GM12878 (cell line): ENCODE measurements at regions not wholly inside any gene's neighbourhood (a gene's known extent, or its start where the extent isn't known, plus 50 kb on each side); places are given as distances from the start of the nearest gene placed in this dataset.

Experiments
- ATAC-seq: fragments of 200-7000 bp; cut with Tn5 transposase; 3 replicates; pipeline ENCODE4 v1.9.1; 2020; ENCODE audit warnings: mild to moderate bottlenecking, moderate library complexity
- BruUV-seq: library from RNA; stranded (reverse); fragments of 400-500 nt; replicated peaks from 2 replicates; lab custom pipeline; 2021; lab: Mats Ljungman, UMichigan
- CTCF ChIA-PET: fragments of 300-600 bp; sonication (Branson Sonifier 250); formaldehyde crosslinking; extraction: SDS; loops from one replicate; lab custom pipeline; 2021; ENCODE audit warnings: inconsistent platforms; lab: Yijun Ruan, JAX
- POLR2A ChIA-PET: fragments of 350-600 bp; formaldehyde crosslinking; extraction: SDS; loops from one replicate; lab custom pipeline; 2021; ENCODE audit warnings: inconsistent platforms; lab: Charles Lee
- RAD21 ChIA-PET: fragments of 300-600 bp; sonication (Branson Sonifier 250); formaldehyde crosslinking; loops from one replicate; lab custom pipeline; 2023; ENCODE audit warnings: antibody characterized with exemption; ENCODE audit not compliant: unreplicated experiment; lab: Charles Lee
- SMC1A ChIA-PET: fragments of 300-600 bp; sonication (Branson Sonifier 250); formaldehyde crosslinking; loops from one replicate; lab custom pipeline; 2023; ENCODE audit not compliant: unreplicated experiment, uncharacterized antibody; lab: Charles Lee
- DNase-seq: peaks from one replicate; pipeline ENCODE4 v3.0.0-alpha.2; 2011; ENCODE audit warnings: low read depth, low spot score
- FAIRE-seq: peaks from 3 replicates; lab custom pipeline; 2011; peaks lifted over from hg19 to GRCh38; lab: Jason Lieb, UNC
- H2AFZ ChIP-seq: 2 replicates; pipeline ENCODE4 v1.6.0; 2011; ENCODE audit warnings: low read depth, low read length, control low read depth; ENCODE audit not compliant: control insufficient read depth
- H3K27ac ChIP-seq: 2 replicates; pipeline ENCODE4 v1.5.1; 2011; ENCODE audit warnings: control low read depth; ENCODE audit not compliant: control insufficient read depth, insufficient read depth
- H3K27me3 ChIP-seq, 2 experiments: replicated peaks in 1 of 2; 2 replicates each; pipeline versions ENCODE4 v1.6.0 to v1.6.1; 2011; ENCODE audit warnings: low read length in 1 of 2; ENCODE audit not compliant: control insufficient read depth in 2 of 2, insufficient read depth in 2 of 2
- H3K36me3 ChIP-seq, 2 experiments: 2 replicates each; pipeline ENCODE4 v1.5.1; 2011; ENCODE audit warnings: low read length in 1 of 2; ENCODE audit not compliant: control insufficient read depth in 2 of 2, insufficient read depth in 2 of 2
- H3K4me1 ChIP-seq: 2 replicates; pipeline ENCODE4 v1.6.1; 2011; ENCODE audit warnings: mild to moderate bottlenecking, low read length, moderate library complexity, mixed read lengths; ENCODE audit not compliant: control insufficient read depth, insufficient read depth
- H3K4me2 ChIP-seq: 2 replicates; pipeline ENCODE4 v1.6.0; 2011; ENCODE audit warnings: control low read depth; ENCODE audit not compliant: control insufficient read depth, insufficient read depth
- H3K4me3 ChIP-seq: fragments of 200-600 bp; sonication (generic); 2 replicates; pipeline ENCODE4 v1.5.1; 2016
- H3K79me2 ChIP-seq: 2 replicates; pipeline ENCODE4 v1.6.0; 2011; ENCODE audit warnings: low read length; ENCODE audit not compliant: control insufficient read depth, insufficient read depth
- H3K9ac ChIP-seq: 2 replicates; pipeline ENCODE4 v1.8.0; 2011; ENCODE audit warnings: low read length, control low read depth, mixed read lengths; ENCODE audit not compliant: control insufficient read depth, insufficient read depth
- H3K9me3 ChIP-seq: replicated peaks from 3 replicates; pipeline ENCODE4 v1.5.1; 2011; ENCODE audit warnings: mild to moderate bottlenecking, low read length; ENCODE audit not compliant: control insufficient read depth, insufficient read depth
- H4K20me1 ChIP-seq: 2 replicates; pipeline ENCODE4 v1.6.0; 2011; ENCODE audit not compliant: control insufficient read depth, insufficient read depth
- FOXM1 ChIP-seq: IDR thresholded peaks from 2 replicates; pipeline ENCODE4 v1.6.1; 2012; ENCODE audit warnings: low read depth, mild to moderate bottlenecking, inconsistent platforms, low read length, moderate library complexity
- JUND ChIP-seq: IDR thresholded peaks from 2 replicates; pipeline ENCODE4 v1.6.1; 2012; ENCODE audit warnings: low read depth, mild to moderate bottlenecking, low read length, improper control_type of control experiment, moderate library complexity
- KLF5 ChIP-seq: fragments of 450-650 bp; IDR thresholded peaks from 2 replicates; pipeline ENCODE4 v1.6.1; 2014; ENCODE audit warnings: mild to moderate bottlenecking; ENCODE audit not compliant: partially characterized antibody
- MAX ChIP-seq: IDR thresholded peaks from 2 replicates; pipeline ENCODE4 v1.6.1; 2012; ENCODE audit warnings: low read depth, low read length, improper control_type of control experiment
- NFYB ChIP-seq: IDR thresholded peaks from 2 replicates; pipeline ENCODE4 v1.6.1; 2011; ENCODE audit warnings: low read depth, mild to moderate bottlenecking, low read length, improper control_type of control experiment, moderate library complexity; ENCODE audit not compliant: insufficient read depth
- RBBP5 ChIP-seq: fragments of 200-600 bp; sonication (generic); conservative IDR thresholded peaks from 2 replicates; pipeline ENCODE4 v1.6.1; 2016
- RUNX3 ChIP-seq: IDR thresholded peaks from 2 replicates; pipeline ENCODE4 v1.6.1; 2012; ENCODE audit warnings: low read length, inconsistent platforms
- SMARCA5 ChIP-seq: fragments of 450-650 bp; IDR thresholded peaks from 2 replicates; pipeline ENCODE4 v1.6.1; 2017; ENCODE audit warnings: mild to moderate bottlenecking
- STAT1 ChIP-seq: fragments of 450-650 bp; conservative IDR thresholded peaks from 2 replicates; pipeline ENCODE4 v1.6.1; 2014; ENCODE audit warnings: antibody characterized with exemption, mild to moderate bottlenecking
- TCF12 ChIP-seq: IDR thresholded peaks from 2 replicates; pipeline ENCODE4 v1.6.1; 2011; ENCODE audit warnings: low read depth, mild to moderate bottlenecking, low read length
- TCF7 ChIP-seq: IDR thresholded peaks from 2 replicates; pipeline ENCODE4 v1.6.1; 2014; ENCODE audit warnings: antibody characterized with exemption, borderline replicate concordance
- ZNF622 ChIP-seq: fragments of 450-650 bp; IDR thresholded peaks from 2 replicates; pipeline ENCODE4 v1.6.1; 2017; ENCODE audit warnings: mild to moderate bottlenecking, inconsistent platforms
- ZNF687 ChIP-seq: fragments of 450-650 bp; IDR thresholded peaks from 2 replicates; pipeline ENCODE4 v1.6.1; 2017; ENCODE audit warnings: mild to moderate bottlenecking, moderate library complexity
- ZZZ3 ChIP-seq: IDR thresholded peaks from 2 replicates; pipeline ENCODE4 v1.6.1; 2011; ENCODE audit warnings: low read depth; ENCODE audit not compliant: control insufficient read depth, insufficient read length
- WGBS: methylation state at CpG from one replicate; pipeline ENCODE4 v1.1.6; 2016; ENCODE audit warnings: low lambda C conversion rate; ENCODE audit not compliant: insufficient replicate concordance, insufficient coverage; ENCODE audit errors: missing lambda C conversion rate; 5-methylcytosine and 5-hydroxymethylcytosine counted together
- in situ Hi-C: fragments of 300-500 bp; cut with MboI; formaldehyde crosslinking; loops from 9 replicates; pipeline ENCODE4 v1.14.3; 2018; ENCODE audit warnings: mixed read lengths
- intact Hi-C: fragments of 100-400 bp; cut with micrococcal nuclease; formaldehyde crosslinking; loops from one replicate; pipeline ENCODE4 v1.14.2; 2022; ENCODE audit not compliant: unreplicated experiment
- TF ChIP-seq, protein P1 (sequence below): fragments of 450-650 bp; IDR thresholded peaks from 2 replicates; pipeline ENCODE4 v1.6.1; 2014; ENCODE audit warnings: mild to moderate bottlenecking
- TF ChIP-seq, protein P2 (sequence below): IDR thresholded peaks from 2 replicates; pipeline ENCODE4 v1.6.1; 2011; ENCODE audit warnings: low read depth, low read length, improper control_type of control experiment, borderline replicate concordance
- TF ChIP-seq, protein P3 (sequence below): fragments of 450-650 bp; IDR thresholded peaks from 2 replicates; pipeline ENCODE4 v1.6.1; 2016; ENCODE audit warnings: mild to moderate bottlenecking

DNA sequence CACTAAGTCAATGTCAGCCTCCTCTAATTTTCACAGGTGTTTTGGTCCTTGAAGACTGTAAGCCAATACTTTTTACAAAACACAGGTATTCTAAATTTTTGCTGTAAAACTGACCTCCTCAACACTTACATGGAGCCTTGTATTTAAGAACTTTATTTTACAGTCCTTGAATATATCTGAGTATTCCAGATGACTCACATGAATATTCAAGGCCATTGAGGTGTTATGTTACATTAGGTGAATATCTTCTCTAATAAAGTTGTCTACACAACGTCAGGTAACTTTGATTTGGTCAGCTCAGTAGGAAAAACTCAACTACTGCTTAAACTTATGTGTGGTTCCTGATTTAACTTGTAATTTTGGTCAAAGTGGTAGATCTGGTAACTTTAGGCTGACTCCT is 254.2 kb downstream of the OLFM3 start (continued):
- TF ChIP-seq FOXM1 (no peak), JUND (no peak), KLF5 (no peak)
- TF ChIP-seq, protein P1, sequence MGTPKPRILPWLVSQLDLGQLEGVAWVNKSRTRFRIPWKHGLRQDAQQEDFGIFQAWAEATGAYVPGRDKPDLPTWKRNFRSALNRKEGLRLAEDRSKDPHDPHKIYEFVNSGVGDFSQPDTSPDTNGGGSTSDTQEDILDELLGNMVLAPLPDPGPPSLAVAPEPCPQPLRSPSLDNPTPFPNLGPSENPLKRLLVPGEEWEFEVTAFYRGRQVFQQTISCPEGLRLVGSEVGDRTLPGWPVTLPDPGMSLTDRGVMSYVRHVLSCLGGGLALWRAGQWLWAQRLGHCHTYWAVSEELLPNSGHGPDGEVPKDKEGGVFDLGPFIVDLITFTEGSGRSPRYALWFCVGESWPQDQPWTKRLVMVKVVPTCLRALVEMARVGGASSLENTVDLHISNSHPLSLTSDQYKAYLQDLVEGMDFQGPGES, result no peak
- TF ChIP-seq, protein P2, sequence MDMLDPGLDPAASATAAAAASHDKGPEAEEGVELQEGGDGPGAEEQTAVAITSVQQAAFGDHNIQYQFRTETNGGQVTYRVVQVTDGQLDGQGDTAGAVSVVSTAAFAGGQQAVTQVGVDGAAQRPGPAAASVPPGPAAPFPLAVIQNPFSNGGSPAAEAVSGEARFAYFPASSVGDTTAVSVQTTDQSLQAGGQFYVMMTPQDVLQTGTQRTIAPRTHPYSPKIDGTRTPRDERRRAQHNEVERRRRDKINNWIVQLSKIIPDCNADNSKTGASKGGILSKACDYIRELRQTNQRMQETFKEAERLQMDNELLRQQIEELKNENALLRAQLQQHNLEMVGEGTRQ, result no peak
- TF ChIP-seq, protein P3, sequence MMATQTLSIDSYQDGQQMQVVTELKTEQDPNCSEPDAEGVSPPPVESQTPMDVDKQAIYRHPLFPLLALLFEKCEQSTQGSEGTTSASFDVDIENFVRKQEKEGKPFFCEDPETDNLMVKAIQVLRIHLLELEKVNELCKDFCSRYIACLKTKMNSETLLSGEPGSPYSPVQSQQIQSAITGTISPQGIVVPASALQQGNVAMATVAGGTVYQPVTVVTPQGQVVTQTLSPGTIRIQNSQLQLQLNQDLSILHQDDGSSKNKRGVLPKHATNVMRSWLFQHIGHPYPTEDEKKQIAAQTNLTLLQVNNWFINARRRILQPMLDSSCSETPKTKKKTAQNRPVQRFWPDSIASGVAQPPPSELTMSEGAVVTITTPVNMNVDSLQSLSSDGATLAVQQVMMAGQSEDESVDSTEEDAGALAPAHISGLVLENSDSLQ, result no peak

DNA sequence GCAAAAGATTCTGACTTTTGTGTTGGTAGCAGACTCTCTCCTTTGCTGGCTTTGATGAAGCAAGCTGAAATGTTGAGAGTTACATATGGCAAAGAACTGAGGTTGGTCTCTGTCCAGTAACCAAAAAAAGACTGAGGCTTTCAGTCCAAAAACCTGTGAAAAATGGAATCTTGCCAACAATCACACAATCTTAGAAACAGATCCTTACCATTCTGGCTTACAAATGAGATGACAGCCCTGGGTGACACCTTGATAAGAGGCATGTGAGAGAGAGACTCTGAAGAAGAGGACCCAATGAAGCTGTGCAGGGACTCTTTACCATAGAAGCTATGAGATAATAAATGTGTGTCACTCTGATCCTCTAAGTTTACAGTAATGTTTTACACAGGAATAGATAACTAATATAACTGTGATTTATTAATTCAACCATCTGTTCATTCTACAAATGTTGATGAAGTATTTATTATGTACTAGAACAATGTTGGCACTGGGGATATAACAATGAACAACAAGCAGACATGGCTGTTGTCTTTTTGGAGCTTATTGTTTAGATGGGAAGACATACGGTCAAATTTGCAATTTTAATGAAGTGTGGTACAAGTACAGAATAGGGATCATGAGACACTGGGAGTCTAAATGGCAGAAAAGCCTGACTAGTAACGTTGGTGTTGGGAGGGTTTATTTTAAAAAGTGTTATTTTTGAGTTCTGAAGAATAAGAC is 251.0 kb downstream of the OLFM3 start:
- ChIA-PET POLR2A (no interaction called here), CTCF (no interaction called here), RAD21 (no interaction called here), SMC1A (no interaction called here)
- WGBS, result 23% methylated on average over 2 of the region's 2 CpGs
- intact Hi-C loops, result no loop called here
- no peaks in the 10 kb centered on the region for H3K79me2 ChIP-seq
- H2AFZ ChIP-seq, result no peak overlapping the region
- FAIRE-seq, result no peak
- no peak overlapping the region for H3K4me3 ChIP-seq
- no TSS peak for BruUV-seq
- no peaks in the 10 kb centered on the region for H3K9me3 ChIP-seq
- in situ Hi-C loops, result no loop called here
- no peak for ATAC-seq
- H3K4me2 ChIP-seq, result no peak overlapping the region
- no peak for DNase-seq
- H3K27me3 ChIP-seq, result no peaks in the 10 kb centered on the region
- H4K20me1 ChIP-seq, result no peaks in the 10 kb centered on the region
- no peak overlapping the region for H3K9ac ChIP-seq
- H3K27ac ChIP-seq, result no peak overlapping the region
- H3K4me1 ChIP-seq, result no peaks in the 10 kb centered on the region
- no peaks in the 10 kb centered on the region for H3K36me3 ChIP-seq
- TF ChIP-seq MAX (no peak), TCF7 (no peak), ZZZ3 (no peak), TCF12 (no peak), NFYB (no peak), ZNF622 (no peak), SMARCA5 (no peak), RBBP5 (no peak), ZNF687 (no peak), RUNX3 (no peak), STAT1 (no peak)
